OCI-M1 (cell line): ENCODE measurements at regions not wholly inside any gene's neighbourhood (a gene's known extent, or its start where the extent isn't known, plus 50 kb on each side); places are given as distances from the start of the nearest gene placed in this dataset.
A peak's percentile ranks its signal among the peaks of the same experiment; 100 is the strongest.
"Not testable (repeated sequence)": the region's sequence is repeated elsewhere in the genome, so short reads cannot be mapped to it uniquely, and the experiment has no call there.

Experiments used
- DNase-seq: peaks from one replicate; lab custom pipeline; 2025; lab: John Stamatoyannopoulos, UW

GRCh38 chr2:173550143-173550542 is 195.5 kb downstream of the CDCA7 start:
- no peak for DNase-seq

- DNase-seq, result no peak
These were observed 197.9 kb downstream of the CDCA7 start for GRCh38 chr2:173552531-173552930.

GRCh38 chr2:173553593-173553992 is 198.9 kb downstream of the CDCA7 start:
- no peak for DNase-seq

GRCh38 chr2:173555833-173556232 is 201.2 kb downstream of the CDCA7 start:
- no peak for DNase-seq

GRCh38 chr2:173556816-173557215 is 202.1 kb downstream of the CDCA7 start:
- no peak for DNase-seq

- DNase-seq, result no peak
These were observed 202.8 kb downstream of the CDCA7 start for GRCh38 chr2:173557497-173557896.

GRCh38 chr2:173567493-173567892 is 212.8 kb downstream of the CDCA7 start:
- DNase-seq, result no peak

- DNase-seq, result peak; percentile 55
These were observed 213.4 kb downstream of the CDCA7 start for GRCh38 chr2:173568054-173568453.

- peak; percentile 63 for DNase-seq
These were observed 216.5 kb downstream of the CDCA7 start for GRCh38 chr2:173571021-173571821.

- no peak for DNase-seq
These were observed 217.4 kb downstream of the CDCA7 start for GRCh38 chr2:173571887-173572680.

GRCh38 chr2:173572848-173573247 is 218.2 kb downstream of the CDCA7 start:
- DNase-seq, result no peak

GRCh38 chr2:173573782-173574181 is 219.1 kb downstream of the CDCA7 start:
- not testable (repeated sequence) for DNase-seq

- DNase-seq, result no peak
These were observed 219.8 kb downstream of the CDCA7 start for GRCh38 chr2:173574324-173575112.

- no peak for DNase-seq
These were observed 223.9 kb downstream of the CDCA7 start for GRCh38 chr2:173578404-173579107.

- DNase-seq, result no peak
These were observed 225.7 kb downstream of the CDCA7 start for GRCh38 chr2:173580351-173580750.

- no peak for DNase-seq
These were observed 226.3 kb downstream of the CDCA7 start for GRCh38 chr2:173580956-173581355.

GRCh38 chr2:173583196-173583595 is 228.5 kb downstream of the CDCA7 start:
- no peak for DNase-seq

GRCh38 chr2:173584000-173584399 is 229.3 kb downstream of the CDCA7 start:
- DNase-seq, result no peak

- peak; percentile 49 for DNase-seq
These were observed 230.2 kb downstream of the CDCA7 start for GRCh38 chr2:173584676-173585458.

- DNase-seq, result no peak
These were observed 234.3 kb downstream of the CDCA7 start for GRCh38 chr2:173588931-173589369.
